Loucy (cell line): ENCODE measurements at regions not wholly inside any gene's neighbourhood (a gene's known extent, or its start where the extent isn't known, plus 50 kb on each side); places are given as distances from the start of the nearest gene placed in this dataset.

Experiments
- H2AFZ ChIP-seq: fragments of 200-600 bp; sonication (generic); 2 replicates; pipeline ENCODE4 v1.6.0; 2016; ENCODE audit warnings: antibody characterized with exemption, mild to moderate bottlenecking, low read length, moderate library complexity
- H3F3A ChIP-seq: fragments of 200-600 bp; 2 replicates; pipeline ENCODE4 v1.6.0; 2016; ENCODE audit warnings: antibody characterized with exemption, low read depth, mild to moderate bottlenecking
- H3K27me3 ChIP-seq: fragments of 200-600 bp; sonication (generic); 2 replicates; pipeline ENCODE4 v1.6.1; 2014; ENCODE audit warnings: low read length, mild to moderate bottlenecking; ENCODE audit not compliant: insufficient read depth, poor library complexity, severe bottlenecking
- H3K36me3 ChIP-seq: fragments of 200-600 bp; sonication (generic); 2 replicates; pipeline ENCODE4 v1.6.1; 2016; ENCODE audit warnings: low read length; ENCODE audit not compliant: insufficient read depth
- H3K4me1 ChIP-seq: fragments of 200-600 bp; sonication (generic); 2 replicates; pipeline ENCODE4 v1.5.1; 2014; ENCODE audit warnings: low read length, mild to moderate bottlenecking; ENCODE audit not compliant: insufficient read depth, poor library complexity, severe bottlenecking
- H3K4me2 ChIP-seq: fragments of 200-600 bp; sonication (generic); 2 replicates; pipeline ENCODE4 v1.6.0; 2014; ENCODE audit warnings: antibody characterized with exemption, low read length, low read depth, mild to moderate bottlenecking; ENCODE audit not compliant: poor library complexity, severe bottlenecking
- H3K4me3 ChIP-seq: fragments of 200-600 bp; sonication (generic); 2 replicates; pipeline ENCODE4 v1.5.1; 2014; ENCODE audit warnings: low read length, mild to moderate bottlenecking, mixed read lengths; ENCODE audit not compliant: poor library complexity, severe bottlenecking
- H3K79me2 ChIP-seq: fragments of 200-600 bp; sonication (generic); 2 replicates; pipeline ENCODE4 v1.6.1; 2014; ENCODE audit warnings: low read length; ENCODE audit not compliant: insufficient read depth
- H3K9ac ChIP-seq: fragments of 200-600 bp; sonication (generic); 2 replicates; pipeline ENCODE4 v1.6.0; 2014; ENCODE audit warnings: mild to moderate bottlenecking, low read depth, low read length, moderate library complexity; ENCODE audit not compliant: poor library complexity, severe bottlenecking
- H3K9me2 ChIP-seq: fragments of 200-600 bp; sonication (generic); replicated peaks from 2 replicates; pipeline ENCODE4 v1.6.1; 2016; ENCODE audit warnings: low read depth, low read length, mixed read lengths
- H3K9me3 ChIP-seq: fragments of 200-600 bp; sonication (generic); 2 replicates; pipeline ENCODE4 v1.6.1; 2014; ENCODE audit warnings: mild to moderate bottlenecking, antibody characterized with exemption, low read length, low read depth; ENCODE audit not compliant: insufficient read depth
- H4K20me1 ChIP-seq: fragments of 200-600 bp; sonication (generic); 2 replicates; pipeline ENCODE4 v1.6.0; 2014; ENCODE audit warnings: antibody characterized with exemption, low read length, mild to moderate bottlenecking; ENCODE audit not compliant: insufficient read depth, poor library complexity, severe bottlenecking
- EZH2phosphoT487 ChIP-seq: fragments of 200-600 bp; IDR thresholded peaks from 2 replicates; pipeline ENCODE4 v1.6.1; 2018; ENCODE audit warnings: antibody characterized with exemption, mild to moderate bottlenecking, moderate library complexity, borderline replicate concordance
- TF ChIP-seq, protein P1 (sequence below): fragments of 200-600 bp; sonication (generic); conservative IDR thresholded peaks from 2 replicates; pipeline ENCODE4 v1.5.1; 2014; ENCODE audit warnings: mild to moderate bottlenecking, antibody characterized with exemption, low read length

DNA sequence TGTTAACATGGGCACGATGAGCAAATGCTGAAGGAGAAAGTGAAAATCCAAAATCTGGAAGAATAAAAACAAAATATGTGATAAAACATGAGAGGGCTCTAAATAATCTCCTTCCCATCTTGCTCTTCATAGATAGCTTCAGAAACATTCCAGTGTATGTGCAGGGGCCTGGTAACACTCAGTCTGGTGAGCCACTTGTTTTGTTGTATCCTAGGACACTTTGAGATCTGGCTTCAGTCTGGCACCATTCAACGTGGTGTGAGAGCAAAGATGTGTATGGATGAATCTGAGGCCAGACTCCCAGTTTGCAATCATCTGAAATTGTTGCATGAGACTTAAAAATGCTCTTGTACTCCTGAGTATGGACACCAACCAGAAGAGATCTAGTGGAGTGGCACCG lies 337.2 kb upstream of the ZNF385D start:
- Histone ChIP-seq H3K9ac (no peak overlapping the region), H4K20me1 (no peaks in the 10 kb centered on the region), H3K4me2 (no peak overlapping the region), H3K4me1 (peaks cover 2% of the 10 kb centered on the region), H2AFZ (no peak overlapping the region), H3K36me3 (no peaks in the 10 kb centered on the region), H3K79me2 (no peaks in the 10 kb centered on the region), H3K27me3 (no peaks in the 10 kb centered on the region), H3K9me2 (no peaks in the 10 kb centered on the region), H3K9me3 (no peaks in the 10 kb centered on the region), H3K4me3 (no peak overlapping the region), H3F3A (no peaks in the 10 kb centered on the region)
- TF ChIP-seq, protein P1, sequence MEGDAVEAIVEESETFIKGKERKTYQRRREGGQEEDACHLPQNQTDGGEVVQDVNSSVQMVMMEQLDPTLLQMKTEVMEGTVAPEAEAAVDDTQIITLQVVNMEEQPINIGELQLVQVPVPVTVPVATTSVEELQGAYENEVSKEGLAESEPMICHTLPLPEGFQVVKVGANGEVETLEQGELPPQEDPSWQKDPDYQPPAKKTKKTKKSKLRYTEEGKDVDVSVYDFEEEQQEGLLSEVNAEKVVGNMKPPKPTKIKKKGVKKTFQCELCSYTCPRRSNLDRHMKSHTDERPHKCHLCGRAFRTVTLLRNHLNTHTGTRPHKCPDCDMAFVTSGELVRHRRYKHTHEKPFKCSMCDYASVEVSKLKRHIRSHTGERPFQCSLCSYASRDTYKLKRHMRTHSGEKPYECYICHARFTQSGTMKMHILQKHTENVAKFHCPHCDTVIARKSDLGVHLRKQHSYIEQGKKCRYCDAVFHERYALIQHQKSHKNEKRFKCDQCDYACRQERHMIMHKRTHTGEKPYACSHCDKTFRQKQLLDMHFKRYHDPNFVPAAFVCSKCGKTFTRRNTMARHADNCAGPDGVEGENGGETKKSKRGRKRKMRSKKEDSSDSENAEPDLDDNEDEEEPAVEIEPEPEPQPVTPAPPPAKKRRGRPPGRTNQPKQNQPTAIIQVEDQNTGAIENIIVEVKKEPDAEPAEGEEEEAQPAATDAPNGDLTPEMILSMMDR: no peak
- TF ChIP-seq EZH2phosphoT487: no peak

DNA sequence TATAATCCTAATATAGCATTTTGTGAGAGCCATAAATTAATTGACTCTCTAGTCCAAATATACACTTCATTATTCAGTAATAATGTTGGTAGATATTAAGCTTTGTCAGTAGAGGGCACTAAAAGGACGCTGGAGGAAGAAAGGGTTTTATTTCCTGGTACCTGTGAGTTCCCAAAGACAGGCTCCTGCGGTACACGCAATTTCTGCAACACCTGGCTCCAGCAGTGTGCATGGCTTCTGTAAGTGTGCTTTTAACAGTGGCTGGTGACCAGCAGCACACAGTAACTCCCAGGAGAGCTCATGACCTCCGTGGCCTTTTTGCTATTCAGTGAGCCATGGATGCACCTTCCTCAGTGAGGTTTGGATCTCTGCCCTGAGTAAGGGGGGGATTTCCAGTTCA lies 338.3 kb upstream of the ZNF385D start:
- no peaks in the 10 kb centered on the region for H3K9me2 ChIP-seq
- TF ChIP-seq, protein P1: peak; percentile 79
- no peak for TF ChIP-seq EZH2phosphoT487
- no peaks in the 10 kb centered on the region for H3K79me2 ChIP-seq
- H3K9me3 ChIP-seq: no peaks in the 10 kb centered on the region
- H3K27me3 ChIP-seq: no peaks in the 10 kb centered on the region
- no peak overlapping the region for H3K4me2 ChIP-seq
- peaks cover 2% of the 10 kb centered on the region for H3K4me1 ChIP-seq
- no peaks in the 10 kb centered on the region for H3K36me3 ChIP-seq
- no peaks in the 10 kb centered on the region for H4K20me1 ChIP-seq
- H3K9ac ChIP-seq: no peak overlapping the region
- no peak overlapping the region for H3K4me3 ChIP-seq
- peak overlapping the region; percentile 91 for H2AFZ ChIP-seq
- H3F3A ChIP-seq: no peaks in the 10 kb centered on the region

DNA sequence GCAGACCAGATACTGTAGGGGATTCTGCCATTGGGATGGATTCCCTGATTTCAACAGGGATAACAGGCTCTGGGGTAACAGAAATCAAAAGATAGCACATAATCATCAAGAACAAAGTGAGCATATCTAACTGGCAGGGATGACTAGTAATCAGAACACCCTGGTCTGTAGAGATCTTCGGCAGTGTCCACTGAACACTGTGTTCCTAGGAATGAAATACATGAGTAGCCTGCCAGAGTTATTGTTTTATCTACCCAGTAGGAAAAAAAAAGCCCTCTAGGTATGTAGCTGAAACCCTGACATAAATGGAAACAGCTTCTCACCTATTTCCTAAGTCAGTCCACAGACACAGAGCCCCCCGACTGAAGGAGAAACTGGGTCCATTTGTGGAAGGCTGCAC lies 340.3 kb upstream of the ZNF385D start:
- Histone ChIP-seq H3K9ac (no peak overlapping the region), H3K4me1 (peaks cover 2% of the 10 kb centered on the region), H3K4me2 (no peak overlapping the region), H3K36me3 (no peaks in the 10 kb centered on the region), H3K79me2 (no peaks in the 10 kb centered on the region), H2AFZ (no peak overlapping the region), H3K27me3 (no peaks in the 10 kb centered on the region), H3K4me3 (no peak overlapping the region), H4K20me1 (no peaks in the 10 kb centered on the region), H3F3A (no peaks in the 10 kb centered on the region), H3K9me3 (no peaks in the 10 kb centered on the region), H3K9me2 (no peaks in the 10 kb centered on the region)
- TF ChIP-seq EZH2phosphoT487: no peak
- TF ChIP-seq, protein P1: no peak
